CD4-positive, alpha-beta memory T cell (primary cell): ENCODE measurements at regions not wholly inside any gene's neighbourhood (a gene's known extent, or its start where the extent isn't known, plus 50 kb on each side); places are given as distances from the start of the nearest gene placed in this dataset.
"Not testable (repeated sequence)": the region's sequence is repeated elsewhere in the genome, so short reads cannot be mapped to it uniquely, and the experiment has no call there.

Experiments
- CTCF ChIA-PET: fragments of 350-600 bp; sonication (Branson Sonifier 250); formaldehyde crosslinking; loops from one replicate; lab custom pipeline; 2021; ENCODE audit warnings: inconsistent platforms; ENCODE audit not compliant: partially characterized antibody; lab: Charles Lee
- POLR2A ChIA-PET: fragments of 350-600 bp; sonication (Branson Sonifier 250); formaldehyde crosslinking; loops from one replicate; lab custom pipeline; 2021; ENCODE audit not compliant: partially characterized antibody; lab: Charles Lee
- DNase-seq, 5 donors: peaks; one replicate each; pipeline versions ENCODE4 v3.0.0 to v3.0.0-alpha.2; 2020 to 2022; ENCODE audit warnings: mixed read lengths in 1 of 5
- H3K27ac ChIP-seq: one replicate; pipeline ENCODE4 v1.7.0; 2013; ENCODE audit warnings: low read depth, low read length
- H3K27me3 ChIP-seq: 2 replicates; pipeline ENCODE4 v1.7.0; 2013; ENCODE audit warnings: mild to moderate bottlenecking, low read length, moderate library complexity; ENCODE audit not compliant: insufficient read depth
- H3K36me3 ChIP-seq: 2 replicates; pipeline ENCODE4 v1.7.0; 2013; ENCODE audit warnings: mild to moderate bottlenecking, low read length, moderate library complexity; ENCODE audit not compliant: insufficient read depth
- H3K4me1 ChIP-seq: 2 replicates; pipeline ENCODE4 v1.7.0; 2013; ENCODE audit warnings: mild to moderate bottlenecking, low read length, moderate library complexity; ENCODE audit not compliant: insufficient read depth
- H3K4me3 ChIP-seq, 2 donors: one replicate each; pipeline ENCODE4 v1.7.0; 2013; ENCODE audit warnings: low read length in 2 of 2, mild to moderate bottlenecking in 1 of 2
- H3K9me3 ChIP-seq, 2 donors: one replicate each; pipeline ENCODE4 v1.7.0; 2013; ENCODE audit warnings: low read length in 2 of 2, control low read depth in 1 of 2; ENCODE audit not compliant: control insufficient read depth in 1 of 2
- H3K27ac Mint-ChIP-seq, 7 donors: one replicate each; pipeline ENCODE4 v1.8.0; 2020 to 2021; ENCODE audit warnings: mixed read lengths in 7 of 7, mild to moderate bottlenecking in 6 of 7, inconsistent platforms in 3 of 7, moderate library complexity in 3 of 7
- H3K27me3 Mint-ChIP-seq, 2 donors: one replicate each; pipeline ENCODE4 v1.8.0; 2020 to 2021; ENCODE audit warnings: mixed read lengths in 2 of 2
- H3K36me3 Mint-ChIP-seq, 2 donors: one replicate each; pipeline ENCODE4 v1.8.0; 2020 to 2021; ENCODE audit warnings: mixed read lengths in 2 of 2, inconsistent platforms in 1 of 2, mild to moderate bottlenecking in 1 of 2
- H3K4me1 Mint-ChIP-seq, 4 donors: one replicate each; pipeline ENCODE4 v1.8.0; 2020 to 2021; ENCODE audit warnings: mixed read lengths in 4 of 4, mild to moderate bottlenecking in 1 of 4
- H3K4me3 Mint-ChIP-seq, 8 donors: one replicate each; pipeline ENCODE4 v1.8.0; 2020 to 2021; ENCODE audit warnings: mixed read lengths in 8 of 8, mild to moderate bottlenecking in 7 of 8, moderate library complexity in 6 of 8, inconsistent platforms in 3 of 8
- H3K9me3 Mint-ChIP-seq, 8 donors: one replicate each; pipeline ENCODE4 v1.8.0; 2020 to 2021; ENCODE audit warnings: mixed read lengths in 8 of 8, mild to moderate bottlenecking in 5 of 8, inconsistent platforms in 3 of 8, moderate library complexity in 1 of 8
- intact Hi-C: fragments of 100-400 bp; cut with micrococcal nuclease; formaldehyde crosslinking; loops from one replicate; pipeline ENCODE4 v1.15.1; 2023

DNA sequence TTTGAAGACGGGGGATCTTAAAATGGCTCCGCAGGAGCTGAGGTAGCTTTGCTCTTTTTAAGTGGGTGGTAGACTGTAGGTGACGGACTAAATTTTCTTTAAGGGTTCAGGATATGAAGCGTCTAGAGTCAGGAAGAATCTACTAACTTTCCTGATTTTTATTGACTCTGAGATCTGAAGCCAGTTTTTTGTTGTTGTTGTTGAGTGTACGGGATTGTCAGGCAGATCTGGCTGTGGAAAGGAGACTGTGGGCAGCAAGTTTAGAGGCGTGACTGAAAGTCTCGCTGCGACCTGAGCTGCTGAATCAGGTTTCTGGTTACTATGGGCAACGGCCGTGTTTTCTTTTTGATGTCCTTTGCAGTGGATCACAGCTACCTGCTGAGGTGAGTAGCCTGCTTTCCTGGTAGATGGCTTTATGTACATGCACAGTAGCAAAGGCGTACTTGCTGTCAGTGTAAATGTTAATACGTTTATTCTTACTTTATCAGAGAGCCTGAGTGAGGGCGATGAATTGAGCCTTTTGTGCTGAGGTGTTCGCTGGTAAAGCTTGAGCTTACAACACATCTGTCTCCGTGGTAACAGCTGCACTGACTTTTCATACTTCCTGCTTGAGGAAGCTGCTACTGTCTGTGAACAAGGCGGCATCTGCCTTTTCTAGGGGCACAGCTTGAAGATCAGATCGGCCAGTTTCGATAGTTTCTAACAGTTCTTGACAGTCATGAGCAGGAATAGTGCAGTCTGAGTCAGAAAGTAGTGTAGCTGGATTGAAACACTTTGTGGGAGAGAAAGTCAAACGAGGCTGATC lies 193.7 kb downstream of the OTOP1 start:
- H3K4me1 ChIP-seq, H3K4me3 ChIP-seq, H3K36me3 ChIP-seq, intact Hi-C loops, H3K27me3 Mint-ChIP-seq, H3K27me3 ChIP-seq, H3K4me1 Mint-ChIP-seq, H3K36me3 Mint-ChIP-seq, H3K9me3 ChIP-seq, H3K9me3 Mint-ChIP-seq, POLR2A ChIA-PET, CTCF ChIA-PET: not testable (repeated sequence)
- DNase-seq: peak; percentile 19 to 62 (median 55)
- Mint-ChIP-seq H3K4me3 (peak overlapping the region in 4 of 8 donors; percentile 10 to 51 (median 26)), H3K27ac (peak overlapping the region in 2 of 7 donors; percentile 73 to 89)
- H3K27ac ChIP-seq: peak overlapping the region; percentile 58

DNA sequence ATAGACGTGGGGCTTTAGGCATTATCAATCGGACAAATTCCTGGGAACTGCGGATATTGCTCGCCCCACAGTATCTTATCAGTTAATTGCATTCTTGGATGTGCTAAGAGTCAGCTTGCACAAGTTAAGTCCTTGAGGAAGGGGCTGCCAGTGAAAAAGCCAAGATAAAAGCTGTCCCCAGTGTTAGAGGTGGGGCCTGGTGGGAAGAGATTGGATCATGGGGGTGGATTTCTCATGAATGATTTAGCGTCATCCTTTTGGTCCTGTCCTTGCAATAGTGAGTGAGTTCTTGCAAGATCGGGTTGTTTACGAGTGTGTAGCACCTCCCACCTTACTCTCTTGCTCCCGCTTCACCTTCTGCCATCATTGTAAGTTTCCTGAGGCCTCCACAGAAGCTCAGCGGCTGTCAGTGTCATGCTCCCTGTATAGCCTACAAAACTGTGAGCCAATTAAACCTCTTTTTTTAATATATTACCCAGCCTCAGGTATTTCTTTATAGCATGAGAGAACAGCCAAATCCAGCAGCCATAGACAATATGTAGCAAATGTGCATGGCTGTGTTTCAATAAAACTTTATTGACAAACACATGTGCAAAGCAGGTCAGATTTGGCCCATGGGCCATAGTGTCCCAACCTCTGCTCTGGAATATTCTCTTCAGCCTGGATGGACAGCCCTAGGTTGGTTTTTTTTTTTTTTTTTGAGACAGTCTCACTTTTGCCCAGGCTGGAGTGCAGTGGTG lies 189.2 kb downstream of the OTOP1 start:
- H3K9me3 ChIP-seq, DNase-seq, H3K36me3 ChIP-seq, H3K4me3 Mint-ChIP-seq, H3K4me3 ChIP-seq, POLR2A ChIA-PET, H3K27ac ChIP-seq, H3K4me1 Mint-ChIP-seq, H3K27me3 Mint-ChIP-seq, H3K36me3 Mint-ChIP-seq, H3K27me3 ChIP-seq, H3K27ac Mint-ChIP-seq, intact Hi-C loops, H3K4me1 ChIP-seq, CTCF ChIA-PET: not testable (repeated sequence)
- H3K9me3 Mint-ChIP-seq: peaks cover 0 to 12% (median 5%) of the 10 kb centered on the region in 8 donors

DNA sequence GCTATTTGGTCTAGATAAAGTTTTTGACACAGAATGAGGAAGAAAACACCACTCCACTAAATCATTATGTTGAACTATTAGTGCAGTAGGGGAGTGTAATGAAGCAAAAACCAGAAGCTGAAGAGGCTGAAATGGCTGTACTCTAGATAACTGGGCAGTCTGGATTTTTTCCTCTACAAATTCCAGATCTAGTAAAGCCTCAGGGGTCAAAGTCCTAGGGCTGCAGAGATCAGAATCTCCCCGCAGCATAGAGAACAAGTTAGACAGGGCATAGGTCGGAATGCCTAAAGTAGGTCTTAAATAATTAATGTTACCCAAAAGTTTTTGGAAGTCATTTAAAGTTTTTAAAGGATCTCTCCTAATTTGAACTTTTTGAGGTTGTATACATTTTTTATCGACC lies 180.9 kb downstream of the OTOP1 start:
- CTCF ChIA-PET, H3K4me3 ChIP-seq: not testable (repeated sequence)
- H3K27me3 Mint-ChIP-seq: peaks cover 17 to 23% of the 10 kb centered on the region in 2 donors

DNA sequence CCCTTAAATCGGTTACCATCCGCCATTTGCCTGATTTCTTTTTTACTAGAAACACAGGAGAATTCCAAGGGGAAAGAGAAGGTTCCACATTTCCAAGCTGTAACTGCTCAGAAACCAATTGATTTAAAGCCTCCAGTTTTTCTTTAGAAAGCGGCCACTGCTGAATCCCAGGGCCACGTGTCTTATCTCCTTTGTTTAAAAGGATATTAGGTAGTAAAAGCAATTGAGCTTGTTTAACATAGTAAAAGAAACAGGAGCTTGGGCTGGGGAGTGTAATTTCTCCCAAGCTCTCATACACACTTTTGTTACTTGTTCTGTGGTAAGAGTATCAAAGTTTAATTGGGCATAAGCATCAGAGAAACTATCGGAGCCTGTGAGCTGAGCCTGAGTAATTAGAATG lies 180.0 kb downstream of the OTOP1 start:
- intact Hi-C loops, H3K4me3 Mint-ChIP-seq, POLR2A ChIA-PET, H3K4me1 ChIP-seq, H3K36me3 ChIP-seq, CTCF ChIA-PET, H3K27me3 ChIP-seq, H3K4me3 ChIP-seq, H3K27ac Mint-ChIP-seq, H3K9me3 ChIP-seq, H3K27ac ChIP-seq, DNase-seq, H3K36me3 Mint-ChIP-seq: not testable (repeated sequence)
- H3K4me1 Mint-ChIP-seq: peaks cover 8 to 15% (median 11%) of the 10 kb centered on the region in 4 donors
- H3K27me3 Mint-ChIP-seq: peaks cover 18 to 23% of the 10 kb centered on the region in 2 donors
- peaks cover 0 to 12% (median 2%) of the 10 kb centered on the region in 8 donors for H3K9me3 Mint-ChIP-seq

More for the DNA sequence above, 180.9 kb downstream of the OTOP1 start:
- H3K36me3 Mint-ChIP-seq, H3K36me3 ChIP-seq, H3K4me1 ChIP-seq, H3K27me3 ChIP-seq, H3K27ac Mint-ChIP-seq, intact Hi-C loops, DNase-seq, H3K9me3 ChIP-seq, H3K4me3 Mint-ChIP-seq, POLR2A ChIA-PET, H3K27ac ChIP-seq: not testable (repeated sequence)
- Mint-ChIP-seq H3K4me1 (peaks cover 8 to 15% (median 11%) of the 10 kb centered on the region in 4 donors), H3K9me3 (peaks cover 0 to 12% (median 5%) of the 10 kb centered on the region in 8 donors)

DNA sequence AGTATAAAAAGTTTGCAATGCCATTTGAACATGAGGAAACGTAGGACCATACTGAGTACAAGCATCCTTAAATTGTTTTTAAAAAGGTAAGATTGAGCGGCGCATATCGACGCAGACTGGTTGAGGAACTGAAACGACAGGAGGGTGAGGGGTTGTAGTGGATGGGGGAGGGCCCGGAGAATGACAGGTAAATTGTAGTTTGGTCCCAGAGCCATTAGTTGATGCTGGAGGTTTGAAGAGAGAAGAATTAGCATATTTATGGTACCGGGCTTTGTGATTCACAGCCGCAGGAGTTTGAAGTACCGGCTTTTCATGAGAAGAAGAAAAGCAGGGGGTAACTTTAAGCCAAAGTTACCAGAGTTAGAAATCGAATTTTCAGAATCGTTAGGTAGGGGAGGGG lies 179.5 kb downstream of the OTOP1 start:
- H3K9me3 ChIP-seq, H3K27me3 ChIP-seq, H3K4me1 ChIP-seq, H3K9me3 Mint-ChIP-seq, H3K27ac Mint-ChIP-seq, DNase-seq, H3K36me3 ChIP-seq, CTCF ChIA-PET, H3K27ac ChIP-seq, H3K4me3 ChIP-seq, intact Hi-C loops, H3K36me3 Mint-ChIP-seq, POLR2A ChIA-PET: not testable (repeated sequence)
- H3K4me3 Mint-ChIP-seq: peak overlapping the region in 3 of 8 donors; percentile 2 to 35 (median 21)
- H3K27me3 Mint-ChIP-seq: peaks cover 19 to 23% of the 10 kb centered on the region in 2 donors
- peaks cover 8 to 15% (median 11%) of the 10 kb centered on the region in 4 donors for H3K4me1 Mint-ChIP-seq

DNA sequence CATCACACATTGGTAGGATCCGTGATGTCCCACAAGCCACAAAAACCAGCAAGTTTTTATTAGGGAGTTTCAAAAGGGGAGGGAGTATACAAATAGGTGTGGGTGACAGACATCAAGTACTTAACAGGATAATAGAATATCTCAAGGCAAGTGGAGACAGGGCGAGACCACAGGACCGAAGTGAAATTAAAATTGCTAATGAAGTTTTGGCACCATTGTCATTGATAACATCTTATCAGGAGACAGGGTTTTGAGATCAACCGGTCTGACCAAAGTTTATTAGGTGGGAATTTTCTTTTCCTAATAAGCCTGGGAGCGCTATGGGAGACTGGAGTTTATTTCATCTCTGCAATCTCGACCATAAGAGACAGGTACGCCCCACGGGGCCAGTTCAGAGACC lies 178.5 kb downstream of the OTOP1 start:
- peaks cover 19 to 23% of the 10 kb centered on the region in 2 donors for H3K27me3 Mint-ChIP-seq
- H3K27ac ChIP-seq, H3K27me3 ChIP-seq, H3K9me3 ChIP-seq, CTCF ChIA-PET, H3K9me3 Mint-ChIP-seq, H3K4me3 ChIP-seq, intact Hi-C loops, H3K36me3 ChIP-seq, POLR2A ChIA-PET, H3K4me1 ChIP-seq, DNase-seq, H3K27ac Mint-ChIP-seq, H3K36me3 Mint-ChIP-seq: not testable (repeated sequence)
- peak overlapping the region in 2 of 8 donors; percentile 20 to 26 for H3K4me3 Mint-ChIP-seq
- peaks cover 8 to 15% (median 11%) of the 10 kb centered on the region in 4 donors for H3K4me1 Mint-ChIP-seq

DNA sequence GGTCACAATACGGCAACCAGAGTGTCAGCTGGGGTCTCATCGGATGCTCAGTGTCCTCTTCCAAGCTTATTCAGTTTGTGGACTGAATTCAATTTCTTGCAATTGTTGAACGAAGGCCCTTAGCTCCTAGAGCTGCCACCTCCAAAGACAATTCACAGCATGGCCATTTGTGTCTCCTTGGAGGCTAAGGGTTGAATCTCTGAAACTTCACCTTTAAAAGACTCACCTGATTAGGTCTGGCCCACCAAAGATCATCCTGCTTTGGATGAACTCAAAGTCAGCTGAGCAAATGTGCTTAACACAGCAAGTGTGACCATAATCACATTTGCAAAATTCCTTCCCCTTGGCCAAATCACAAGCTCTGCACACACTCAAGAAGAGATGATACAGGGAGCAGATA lies 175.9 kb downstream of the OTOP1 start:
- H3K4me1 Mint-ChIP-seq: peaks cover 8 to 15% (median 11%) of the 10 kb centered on the region in 4 donors
- POLR2A ChIA-PET, H3K4me3 ChIP-seq, H3K4me1 ChIP-seq, H3K27ac ChIP-seq, H3K4me3 Mint-ChIP-seq, CTCF ChIA-PET, DNase-seq, H3K36me3 ChIP-seq, H3K27me3 ChIP-seq, H3K9me3 Mint-ChIP-seq, H3K9me3 ChIP-seq, H3K36me3 Mint-ChIP-seq, intact Hi-C loops, H3K27ac Mint-ChIP-seq: not testable (repeated sequence)
- peaks cover 15 to 17% of the 10 kb centered on the region in 2 donors for H3K27me3 Mint-ChIP-seq
